Activated B cell treated with CpG ODN at 0.5 μM for 24 hours (primary cell): ENCODE measurements at regions not wholly inside any gene's neighbourhood (a gene's known extent, or its start where the extent isn't known, plus 50 kb on each side); places are given as distances from the start of the nearest gene placed in this dataset.

Experiments
- ATAC-seq: fragments of 200-7000 bp; cut with Tn5 transposase; one replicate; pipeline ENCODE4 v1.10.0; 2021; ENCODE audit warnings: low read depth, mild to moderate bottlenecking, moderate library complexity
- CTCF ChIA-PET: fragments of 350-600 bp; sonication (Branson Sonifier 250); formaldehyde crosslinking; loops from one replicate; lab custom pipeline; 2021; ENCODE audit warnings: antibody characterized with exemption; lab: Charles Lee
- POLR2A ChIA-PET: fragments of 350-600 bp; sonication (Branson Sonifier 250); formaldehyde crosslinking; loops from one replicate; lab custom pipeline; 2021; ENCODE audit warnings: antibody characterized with exemption; lab: Charles Lee
- DNase-seq: peaks from one replicate; pipeline ENCODE4 v3.0.0; 2022
- H3K27ac Mint-ChIP-seq: one replicate; pipeline ENCODE4 v1.8.0; 2020; ENCODE audit warnings: mixed read lengths
- H3K27me3 Mint-ChIP-seq: one replicate; pipeline ENCODE4 v1.8.0; 2021; ENCODE audit warnings: mixed read lengths
- H3K36me3 Mint-ChIP-seq: one replicate; pipeline ENCODE4 v1.8.0; 2021; ENCODE audit warnings: low read depth, mixed read lengths
- H3K4me1 Mint-ChIP-seq: one replicate; pipeline ENCODE4 v1.8.0; 2021; ENCODE audit warnings: mixed read lengths
- H3K4me3 Mint-ChIP-seq: one replicate; pipeline ENCODE4 v1.8.0; 2020; ENCODE audit warnings: mild to moderate bottlenecking, mixed read lengths
- H3K9me3 Mint-ChIP-seq: one replicate; pipeline ENCODE4 v1.8.0; 2020; ENCODE audit warnings: mixed read lengths
- CTCF ChIP-seq: fragments of 200-600 bp; IDR thresholded peaks from one replicate; pipeline ENCODE4 v1.8.0; 2022; ENCODE audit warnings: antibody characterized with exemption, mild to moderate bottlenecking
- intact Hi-C: fragments of 100-400 bp; cut with micrococcal nuclease; formaldehyde crosslinking; loops from one replicate; pipeline ENCODE4 v1.15.1; 2024

- no peak for ATAC-seq
- ChIA-PET POLR2A (no interaction called here), CTCF (no interaction called here)
- Mint-ChIP-seq H3K27ac (no peak overlapping the region), H3K27me3 (no peaks in the 10 kb centered on the region), H3K36me3 (no peaks in the 10 kb centered on the region), H3K9me3 (peaks cover 4% of the 10 kb centered on the region), H3K4me1 (no peaks in the 10 kb centered on the region), H3K4me3 (no peak overlapping the region)
- TF ChIP-seq CTCF = no peak
- no peak for DNase-seq
- intact Hi-C loops = no loop called here
These were observed 1844.6 kb upstream of the PIK3C3 start for GRCh38 chr18:40110455-40110854.

GRCh38 chr18:40109252-40110049, 1845.6 kb upstream of the PIK3C3 start:
- H3K9me3 Mint-ChIP-seq = peaks cover 4% of the 10 kb centered on the region
- intact Hi-C loops = no loop called here
- H3K27me3 Mint-ChIP-seq = no peaks in the 10 kb centered on the region
- TF ChIP-seq CTCF = no peak
- H3K36me3 Mint-ChIP-seq = no peaks in the 10 kb centered on the region
- DNase-seq (no peak), ATAC-seq (no peak)
- H3K4me1 Mint-ChIP-seq = no peaks in the 10 kb centered on the region
- H3K4me3 Mint-ChIP-seq = no peak overlapping the region
- CTCF ChIA-PET = no interaction called here
- POLR2A ChIA-PET = no interaction called here
- no peak overlapping the region for H3K27ac Mint-ChIP-seq

- no peak for DNase-seq
- Mint-ChIP-seq H3K27me3 (no peaks in the 10 kb centered on the region), H3K9me3 (peaks cover 4% of the 10 kb centered on the region), H3K27ac (no peak overlapping the region), H3K4me1 (no peaks in the 10 kb centered on the region), H3K4me3 (no peak overlapping the region), H3K36me3 (no peaks in the 10 kb centered on the region)
- intact Hi-C loops = no loop called here
- ChIA-PET CTCF (no interaction called here), POLR2A (no interaction called here)
- no peak for ATAC-seq
- no peak for TF ChIP-seq CTCF
These were observed 1846.4 kb upstream of the PIK3C3 start for GRCh38 chr18:40108596-40108995.

GRCh38 chr18:40102903-40103302, 1852.1 kb upstream of the PIK3C3 start:
- no peak overlapping the region for H3K4me3 Mint-ChIP-seq
- no peak for TF ChIP-seq CTCF
- intact Hi-C loops = no loop called here
- POLR2A ChIA-PET = no interaction called here
- peaks cover 3% of the 10 kb centered on the region for H3K9me3 Mint-ChIP-seq
- DNase-seq (no peak), ATAC-seq (no peak)
- no peaks in the 10 kb centered on the region for H3K4me1 Mint-ChIP-seq
- H3K27ac Mint-ChIP-seq = no peak overlapping the region
- no peaks in the 10 kb centered on the region for H3K36me3 Mint-ChIP-seq
- CTCF ChIA-PET = no interaction called here
- H3K27me3 Mint-ChIP-seq = no peaks in the 10 kb centered on the region

- H3K27me3 Mint-ChIP-seq = no peaks in the 10 kb centered on the region
- no peaks in the 10 kb centered on the region for H3K36me3 Mint-ChIP-seq
- CTCF ChIA-PET = no interaction called here
- DNase-seq (no peak), ATAC-seq (no peak)
- POLR2A ChIA-PET = no interaction called here
- no peak overlapping the region for H3K27ac Mint-ChIP-seq
- no peaks in the 10 kb centered on the region for H3K4me1 Mint-ChIP-seq
- H3K9me3 Mint-ChIP-seq = peaks cover 3% of the 10 kb centered on the region
- intact Hi-C loops = no loop called here
- H3K4me3 Mint-ChIP-seq = no peak overlapping the region
- no peak for TF ChIP-seq CTCF
These were observed 1855.4 kb upstream of the PIK3C3 start for GRCh38 chr18:40099641-40100040.
